BLaER1 treated with 17β-estradiol and CSF1 and Interleukin-3, amounts not matched to agents 10 nM and 100 nM (cell line): ENCODE measurements at regions not wholly inside any gene's neighbourhood (a gene's known extent, or its start where the extent isn't known, plus 50 kb on each side); places are given as distances from the start of the nearest gene placed in this dataset.
"Not testable (repeated sequence)": the region's sequence is repeated elsewhere in the genome, so short reads cannot be mapped to it uniquely, and the experiment has no call there.

Source experiments
- H3K27ac ChIP-seq, 11 experiments: shearing (Covaris generic); formaldehyde crosslinking; 2 replicates each; pipeline ENCODE4 v1.8.1; 2022
- H3K27me3 ChIP-seq, 11 experiments: shearing (Covaris generic); formaldehyde crosslinking; 2 replicates each; pipeline ENCODE4 v1.8.1; 2022
- H3K36me3 ChIP-seq, 11 experiments: shearing (Covaris generic); formaldehyde crosslinking; 2 replicates each; pipeline ENCODE4 v1.8.1; 2022
- H3K4me1 ChIP-seq, 10 experiments: shearing (Covaris generic); formaldehyde crosslinking; 2 replicates each; pipeline ENCODE4 v1.8.1; 2022
- H3K4me2 ChIP-seq, 11 experiments: shearing (Covaris generic); formaldehyde crosslinking; 2 replicates each; pipeline ENCODE4 v1.8.1; 2022
- H3K4me3 ChIP-seq, 10 experiments: shearing (Covaris generic); formaldehyde crosslinking; 2 replicates each; pipeline ENCODE4 v1.8.1; 2022
- H3K9ac ChIP-seq, 11 experiments: shearing (Covaris generic); formaldehyde crosslinking; 2 replicates each; pipeline ENCODE4 v1.8.1; 2022
- H3K9me3 ChIP-seq, 11 experiments: shearing (Covaris generic); formaldehyde crosslinking; replicated peaks in 1 of 11; 2 replicates each; pipeline ENCODE4 v1.8.1; 2022
- H4K20me1 ChIP-seq, 11 experiments: shearing (Covaris generic); formaldehyde crosslinking; 2 replicates each; pipeline ENCODE4 v1.8.1; 2022
- Cebpa-rat ChIP-seq, 11 experiments: shearing (Covaris generic); IDR thresholded peaks; 2 replicates each; pipeline ENCODE4 v1.8.1; 2022

- no peak for TF ChIP-seq Cebpa-rat (IDR thresholded peaks at IDR 0.05)
- Histone ChIP-seq H3K36me3 (no peaks in the 10 kb centered on the region), H3K4me2 (no peak overlapping the region), H3K27me3 (no peaks in the 10 kb centered on the region), H3K4me1 (no peaks in the 10 kb centered on the region), H3K4me3 (no peak overlapping the region), H3K9me3 (peaks cover 0 to under 1% (median 0%) of the 10 kb centered on the region in 11 experiments; a peak in 1 of 22 replicates), H3K27ac (no peak overlapping the region), H3K9ac (no peak overlapping the region), H4K20me1 (no peaks in the 10 kb centered on the region)
These were observed 516.1 kb downstream of the DACH1 start for GRCh38 chr13:71350886-71351285.

- not testable (repeated sequence) for H3K4me1 ChIP-seq, H3K27ac ChIP-seq, H3K4me2 ChIP-seq, H3K9me3 ChIP-seq, H4K20me1 ChIP-seq, H3K4me3 ChIP-seq, H3K36me3 ChIP-seq, H3K9ac ChIP-seq, H3K27me3 ChIP-seq
These were observed 521.1 kb downstream of the DACH1 start for GRCh38 chr13:71345856-71346255.

GRCh38 chr13:71339736-71340135 lies 527.3 kb downstream of the DACH1 start:
- Histone ChIP-seq H3K4me3 (no peak overlapping the region), H3K27me3 (no peaks in the 10 kb centered on the region), H4K20me1 (no peaks in the 10 kb centered on the region), H3K4me1 (no peaks in the 10 kb centered on the region), H3K9me3 (no peaks in the 10 kb centered on the region), H3K4me2 (no peak overlapping the region), H3K27ac (no peak overlapping the region), H3K36me3 (no peaks in the 10 kb centered on the region), H3K9ac (no peak overlapping the region)
- TF ChIP-seq Cebpa-rat (IDR thresholded peaks at IDR 0.05): no peak

- H3K27ac ChIP-seq: no peak overlapping the region
- no peak overlapping the region for H3K4me3 ChIP-seq
- H3K9me3 ChIP-seq: no peaks in the 10 kb centered on the region
- no peaks in the 10 kb centered on the region for H3K36me3 ChIP-seq
- no peak for TF ChIP-seq Cebpa-rat (IDR thresholded peaks at IDR 0.05)
- H3K9ac ChIP-seq: no peak overlapping the region
- no peak overlapping the region for H3K4me2 ChIP-seq
- H4K20me1 ChIP-seq: no peaks in the 10 kb centered on the region
- no peaks in the 10 kb centered on the region for H3K4me1 ChIP-seq
- H3K27me3 ChIP-seq: no peaks in the 10 kb centered on the region
These were observed 528.0 kb downstream of the DACH1 start for GRCh38 chr13:71339005-71339404.

GRCh38 chr13:71338070-71338469 lies 528.9 kb downstream of the DACH1 start:
- no peak overlapping the region for H3K4me2 ChIP-seq
- no peak overlapping the region for H3K9ac ChIP-seq
- no peaks in the 10 kb centered on the region for H3K4me1 ChIP-seq
- H3K9me3 ChIP-seq: no peaks in the 10 kb centered on the region
- H4K20me1 ChIP-seq: no peaks in the 10 kb centered on the region
- no peaks in the 10 kb centered on the region for H3K36me3 ChIP-seq
- H3K27ac ChIP-seq: no peak overlapping the region
- TF ChIP-seq Cebpa-rat (IDR thresholded peaks at IDR 0.05): no peak
- H3K4me3 ChIP-seq: no peak overlapping the region
- H3K27me3 ChIP-seq: no peaks in the 10 kb centered on the region

- Histone ChIP-seq H3K36me3 (no peaks in the 10 kb centered on the region), H3K27me3 (no peaks in the 10 kb centered on the region), H3K9me3 (no peaks in the 10 kb centered on the region), H3K4me1 (no peaks in the 10 kb centered on the region), H4K20me1 (no peaks in the 10 kb centered on the region), H3K4me3 (no peak overlapping the region), H3K27ac (no peak overlapping the region), H3K4me2 (no peak overlapping the region), H3K9ac (no peak overlapping the region)
- TF ChIP-seq Cebpa-rat (IDR thresholded peaks at IDR 0.05): no peak
These were observed 539.7 kb downstream of the DACH1 start for GRCh38 chr13:71327266-71327665.

GRCh38 chr13:71325556-71325955 lies 541.4 kb downstream of the DACH1 start:
- no peaks in the 10 kb centered on the region for H3K27me3 ChIP-seq

GRCh38 chr13:71323266-71323665 lies 543.7 kb downstream of the DACH1 start:
- Histone ChIP-seq H3K4me1 (no peaks in the 10 kb centered on the region), H3K27me3 (no peaks in the 10 kb centered on the region), H3K36me3 (no peaks in the 10 kb centered on the region), H3K4me2 (no peak overlapping the region), H3K4me3 (no peak overlapping the region), H3K27ac (no peak overlapping the region), H4K20me1 (no peaks in the 10 kb centered on the region), H3K9me3 (no peaks in the 10 kb centered on the region), H3K9ac (no peak overlapping the region)
- no peak for TF ChIP-seq Cebpa-rat (IDR thresholded peaks at IDR 0.05)

More at GRCh38 chr13:71325556-71325955, 541.4 kb downstream of the DACH1 start:
- H3K27ac ChIP-seq: no peak overlapping the region
- no peak for TF ChIP-seq Cebpa-rat (IDR thresholded peaks at IDR 0.05)
- no peak overlapping the region for H3K4me3 ChIP-seq
- no peaks in the 10 kb centered on the region for H4K20me1 ChIP-seq
- H3K36me3 ChIP-seq: no peaks in the 10 kb centered on the region
- no peak overlapping the region for H3K9ac ChIP-seq
- no peak overlapping the region for H3K4me2 ChIP-seq
- no peaks in the 10 kb centered on the region for H3K9me3 ChIP-seq
- no peaks in the 10 kb centered on the region for H3K4me1 ChIP-seq

GRCh38 chr13:71320452-71320851 lies 546.6 kb downstream of the DACH1 start:
- Histone ChIP-seq H3K4me1 (no peaks in the 10 kb centered on the region), H3K27ac (no peak overlapping the region), H3K9me3 (no peaks in the 10 kb centered on the region), H3K27me3 (no peaks in the 10 kb centered on the region), H3K4me2 (no peak overlapping the region), H3K36me3 (no peaks in the 10 kb centered on the region), H3K4me3 (no peak overlapping the region), H4K20me1 (no peaks in the 10 kb centered on the region), H3K9ac (no peak overlapping the region)
- no peak for TF ChIP-seq Cebpa-rat (IDR thresholded peaks at IDR 0.05)

- no peak overlapping the region for H3K27ac ChIP-seq
- H3K4me3 ChIP-seq: no peak overlapping the region
- H4K20me1 ChIP-seq: no peaks in the 10 kb centered on the region
- H3K9me3 ChIP-seq: no peaks in the 10 kb centered on the region
- H3K4me2 ChIP-seq: no peak overlapping the region
- TF ChIP-seq Cebpa-rat (IDR thresholded peaks at IDR 0.05): no peak
- H3K9ac ChIP-seq: no peak overlapping the region
- peaks cover 0 to 13% (median 5%) of the 10 kb centered on the region in 11 experiments; a peak in 8 of 22 replicates for H3K27me3 ChIP-seq
- peaks cover 0 to 11% (median 2%) of the 10 kb centered on the region in 10 experiments; a peak in 5 of 20 replicates for H3K4me1 ChIP-seq
- no peaks in the 10 kb centered on the region for H3K36me3 ChIP-seq
These were observed 550.1 kb downstream of the DACH1 start for GRCh38 chr13:71316792-71317363.
